Stimulated activated CD8-positive, alpha-beta memory T cell treated with anti-CD3 and anti-CD28 coated beads, Interleukin-2, amount 100 ng/mL, for 48 hours (primary cell): ENCODE measurements at regions not wholly inside any gene's neighbourhood (a gene's known extent, or its start where the extent isn't known, plus 50 kb on each side); places are given as distances from the start of the nearest gene placed in this dataset.
"Not testable (repeated sequence)": the region's sequence is repeated elsewhere in the genome, so short reads cannot be mapped to it uniquely, and the experiment has no call there.

Experiments
- DNase-seq, 2 donors: peaks; one replicate each; pipeline ENCODE4 v3.0.0-alpha.2; 2020; ENCODE audit warnings: low read depth in 2 of 2

DNA sequence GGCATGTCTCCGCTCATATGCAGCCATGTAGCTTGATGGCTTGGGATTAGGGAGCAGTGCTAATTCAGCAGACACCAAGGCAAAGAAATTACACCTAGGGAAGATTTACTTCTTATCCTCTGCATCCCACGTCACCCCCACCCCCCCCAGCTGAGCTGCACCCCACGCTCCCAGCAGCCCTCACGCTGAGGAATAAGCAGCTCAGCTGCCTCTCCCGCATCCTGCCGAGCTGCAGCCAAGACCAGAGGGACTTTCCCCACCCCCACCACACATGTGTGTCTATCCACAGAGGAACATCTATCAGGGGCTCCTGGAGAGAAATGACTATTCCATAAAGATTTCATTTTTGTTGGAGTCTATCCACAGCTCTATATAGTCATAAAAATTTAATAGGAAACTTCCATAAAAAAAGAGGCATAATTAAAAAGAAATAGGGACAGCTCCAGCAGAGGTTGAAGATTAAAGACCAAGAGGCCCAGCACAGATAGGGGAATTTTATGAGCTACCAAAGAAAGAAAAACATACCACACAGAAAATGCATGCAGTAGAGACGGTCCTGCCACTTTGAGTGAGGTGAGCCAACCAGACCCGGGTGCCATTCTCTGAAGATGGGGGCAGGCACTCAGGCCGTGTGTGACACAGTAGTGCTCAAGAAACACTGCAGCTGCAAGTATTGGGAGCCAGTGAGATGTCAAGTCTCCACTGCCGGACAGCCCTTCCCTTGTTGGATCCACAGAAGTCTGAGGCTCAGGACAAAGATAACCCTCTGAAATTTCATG, 274.8 kb downstream of the BCL2L11 start:
- peak; percentile 32 to 52 for DNase-seq

DNA sequence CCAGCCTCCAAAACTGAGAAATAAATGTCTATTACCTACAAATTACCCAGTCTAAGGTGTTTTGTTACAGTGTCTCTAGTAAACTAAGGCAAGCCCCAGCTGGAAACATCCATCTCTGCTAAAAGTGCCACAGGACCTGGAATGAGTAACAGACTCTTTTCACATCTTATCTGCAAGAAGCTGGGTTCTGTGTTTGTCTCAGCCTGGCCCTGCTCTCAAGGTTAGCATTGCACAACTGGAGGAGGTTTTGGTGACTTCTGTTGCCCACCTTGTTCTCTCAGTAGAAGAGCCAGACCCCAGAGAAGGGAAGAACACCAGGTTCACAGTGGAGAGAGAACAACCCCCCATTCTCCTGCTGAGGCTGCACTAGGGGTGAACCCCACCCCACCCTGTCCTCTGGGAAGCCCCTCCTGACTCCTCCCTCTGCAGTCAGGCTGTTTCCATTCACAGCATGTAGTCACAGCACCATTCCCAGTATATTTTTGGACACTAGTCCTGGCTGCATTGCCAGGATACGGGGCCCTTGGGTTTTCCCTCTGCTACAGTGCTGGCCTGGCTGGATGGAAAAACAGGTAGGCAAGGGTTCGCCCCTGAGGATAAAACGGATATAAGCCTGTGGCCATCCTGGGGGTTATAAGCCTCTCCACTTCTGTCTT, 280.0 kb downstream of the BCL2L11 start:
- not testable (repeated sequence) for DNase-seq

DNA sequence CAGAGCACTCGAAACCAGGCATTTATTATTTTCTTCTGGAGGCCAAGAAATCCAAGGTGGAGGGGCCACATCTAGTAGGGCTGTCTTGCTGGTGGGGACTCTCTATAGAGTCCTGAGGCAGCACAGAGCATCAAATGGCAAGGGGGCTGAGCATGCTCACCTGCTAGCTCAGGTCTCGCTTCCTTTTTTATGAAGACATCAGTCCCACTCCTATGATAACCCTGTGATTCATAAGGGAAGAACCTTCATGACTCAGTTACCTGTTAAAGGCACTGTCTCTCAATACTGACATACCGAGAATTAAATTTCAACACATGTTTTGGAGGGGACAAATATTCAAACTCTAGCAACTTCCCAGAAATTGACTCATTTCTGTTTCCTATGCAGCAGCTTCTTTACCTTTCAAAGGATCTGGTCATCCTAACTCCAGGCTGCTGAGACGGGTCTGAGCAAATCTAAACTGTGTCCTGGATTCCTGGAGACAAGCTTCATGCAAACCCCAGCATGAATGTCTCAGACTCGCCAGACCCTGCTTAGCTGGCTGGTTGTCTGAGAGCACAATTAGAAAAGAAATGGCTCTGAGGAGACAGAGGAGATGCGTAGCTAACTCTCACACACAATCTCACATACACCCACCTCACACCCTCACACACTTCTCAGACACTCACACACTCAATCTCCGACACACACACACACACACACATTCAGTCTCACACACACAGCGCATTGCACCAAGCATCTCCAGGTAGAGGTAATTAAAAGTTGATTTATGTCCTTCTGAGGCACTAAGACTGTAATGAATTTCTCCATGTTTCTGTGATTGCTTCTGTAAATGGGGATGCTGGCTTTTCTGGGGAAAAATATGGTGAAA, 280.8 kb downstream of the BCL2L11 start:
- not testable (repeated sequence) for DNase-seq

DNA sequence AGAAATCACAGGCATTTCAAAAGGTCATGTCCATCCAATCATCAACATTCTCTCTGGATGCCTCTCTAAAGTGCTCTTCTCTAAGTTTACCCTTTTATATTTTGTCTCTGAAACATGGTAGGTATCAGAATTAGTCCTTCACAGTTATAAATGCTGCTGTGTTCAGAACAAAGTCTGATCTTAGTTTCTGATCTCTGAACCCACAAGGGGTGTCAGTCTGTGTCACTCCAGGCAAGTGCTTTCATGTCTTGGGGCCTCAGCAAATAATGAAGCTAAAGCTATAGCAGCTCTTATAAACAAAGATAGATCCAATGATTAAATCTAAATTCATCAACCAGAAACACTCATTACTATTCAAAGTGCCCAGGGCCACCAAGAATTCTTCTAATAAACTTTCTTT, 281.7 kb downstream of the BCL2L11 start:
- not testable (repeated sequence) for DNase-seq

- not testable (repeated sequence) for DNase-seq
Measured at GRCh38 chr2:111403287-111403686, 282.6 kb downstream of the BCL2L11 start.

GRCh38 chr2:111406616-111407015, 285.9 kb downstream of the BCL2L11 start:
- not testable (repeated sequence) for DNase-seq

DNA sequence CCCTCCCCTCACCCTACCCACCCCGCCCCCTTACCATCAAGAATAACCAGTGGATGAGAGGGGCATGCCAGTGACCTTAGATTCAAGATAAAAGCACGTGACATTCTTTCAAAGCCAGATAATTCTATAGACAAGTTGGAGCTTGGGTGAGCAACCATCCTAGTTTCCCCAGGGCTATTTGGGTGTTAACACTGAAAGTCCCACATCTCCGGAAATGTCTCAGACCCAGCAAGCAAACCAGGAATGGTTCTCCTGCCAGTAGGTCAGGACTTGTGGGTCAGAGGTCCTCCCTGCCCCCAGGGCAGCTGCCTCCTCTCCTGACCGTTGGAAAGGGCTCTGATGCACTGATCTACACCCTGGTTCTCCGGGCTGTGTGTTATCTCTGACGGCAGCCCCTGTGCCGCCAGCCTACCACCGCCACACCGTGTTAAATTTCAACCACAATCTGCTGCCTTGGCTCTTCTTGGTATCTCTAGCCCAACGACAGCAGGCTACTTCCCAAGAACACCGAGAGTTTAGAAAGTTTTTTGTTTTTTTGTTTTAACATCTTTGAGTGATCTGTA, 287.0 kb downstream of the BCL2L11 start:
- DNase-seq, result not testable (repeated sequence)

DNA sequence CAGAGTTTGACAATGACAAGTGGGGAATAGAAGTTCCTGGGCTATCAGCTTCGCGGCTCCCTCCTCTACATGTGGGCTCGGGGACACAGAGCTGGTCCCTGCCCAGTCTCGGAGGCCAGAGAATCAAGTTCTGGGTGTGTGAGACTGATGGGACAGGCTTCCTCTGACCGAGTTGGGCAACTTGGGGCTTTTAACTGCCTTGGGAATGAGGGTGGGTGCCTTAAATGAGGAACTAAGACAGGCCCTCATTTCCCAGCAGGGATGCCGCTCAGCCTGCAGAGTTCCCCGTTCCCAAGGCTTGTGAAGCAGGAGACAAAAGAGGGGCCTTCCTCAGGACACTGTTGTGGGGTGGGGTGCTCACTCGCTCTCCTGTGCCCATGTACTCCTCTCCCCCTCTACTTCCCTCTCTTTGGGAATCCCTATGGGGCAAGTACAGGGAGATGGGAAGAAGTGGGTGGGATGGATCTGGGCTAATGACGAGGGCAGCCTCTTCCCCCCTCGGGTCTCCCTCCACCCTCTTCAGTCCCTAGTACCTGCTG, 290.2 kb downstream of the BCL2L11 start:
- DNase-seq, result not testable (repeated sequence)

- DNase-seq, result not testable (repeated sequence)
Measured at GRCh38 chr2:111411867-111412681, 291.4 kb downstream of the BCL2L11 start.

GRCh38 chr2:111412841-111413650, 292.3 kb downstream of the BCL2L11 start:
- DNase-seq, result not testable (repeated sequence)

DNA sequence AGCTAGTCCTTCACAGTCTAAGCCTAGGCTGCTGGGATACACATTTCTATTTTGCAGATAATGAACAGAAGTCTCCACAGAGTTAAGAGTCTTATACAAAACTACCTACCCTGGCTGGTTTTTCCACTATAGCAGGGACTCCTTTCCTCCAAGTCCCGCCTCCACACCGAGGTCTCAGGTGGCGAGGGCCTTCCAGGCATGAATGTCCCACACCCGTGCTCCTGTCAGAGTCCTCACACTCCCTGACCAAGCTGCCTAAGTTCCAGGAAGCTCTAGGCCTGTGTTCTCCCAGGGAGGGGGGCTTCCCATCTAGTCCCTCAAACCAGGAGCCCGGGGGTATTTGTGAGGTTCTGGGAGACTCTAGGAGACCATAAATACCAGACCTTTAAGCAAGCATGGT, 293.2 kb downstream of the BCL2L11 start:
- not testable (repeated sequence) for DNase-seq

DNA sequence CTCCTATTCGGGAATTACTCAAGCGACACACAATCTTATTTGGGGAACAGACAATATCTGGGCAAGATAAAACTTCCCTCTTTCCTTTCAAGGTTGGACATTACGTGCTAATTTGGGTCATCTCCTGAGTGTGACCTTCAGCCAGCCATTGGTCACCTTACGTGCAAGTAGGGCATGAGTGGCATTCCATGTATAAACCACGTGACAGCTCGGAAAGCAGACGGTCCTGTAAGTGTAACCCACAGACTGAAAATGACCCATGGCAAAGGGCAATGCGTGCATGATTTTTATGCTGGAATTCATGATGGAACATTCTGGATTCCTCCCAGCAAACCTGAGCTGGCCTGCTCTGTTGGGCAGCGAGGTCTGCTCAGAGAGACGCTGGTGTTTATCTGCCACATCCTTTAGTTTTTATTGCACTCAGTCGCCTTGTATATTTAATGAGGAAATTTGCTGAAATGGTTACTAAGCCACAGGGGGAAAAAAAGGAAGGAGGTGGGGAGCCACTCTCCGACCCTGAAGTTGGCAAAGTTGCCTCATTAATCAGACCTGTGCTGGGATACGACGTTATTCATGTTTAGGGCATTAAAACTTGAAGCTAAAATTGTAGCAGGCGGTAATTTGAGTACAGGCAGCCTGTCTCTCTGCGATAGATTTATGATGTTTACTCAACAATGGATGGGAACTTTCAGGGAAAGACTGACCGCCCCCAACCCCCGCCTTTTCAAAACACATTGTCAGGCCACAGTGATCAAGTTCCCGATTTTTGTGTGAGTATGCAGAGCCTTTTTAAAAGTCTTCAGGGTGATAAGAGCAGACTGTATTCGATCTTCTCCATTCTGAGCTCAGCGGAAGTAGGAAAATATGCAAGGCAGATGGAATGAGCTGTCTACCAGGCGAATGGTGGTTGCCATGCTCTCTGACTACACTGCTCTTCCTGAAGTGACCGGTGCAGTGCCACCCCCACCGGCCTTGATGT, 295.3 kb downstream of the BCL2L11 start:
- not testable (repeated sequence) for DNase-seq

DNA sequence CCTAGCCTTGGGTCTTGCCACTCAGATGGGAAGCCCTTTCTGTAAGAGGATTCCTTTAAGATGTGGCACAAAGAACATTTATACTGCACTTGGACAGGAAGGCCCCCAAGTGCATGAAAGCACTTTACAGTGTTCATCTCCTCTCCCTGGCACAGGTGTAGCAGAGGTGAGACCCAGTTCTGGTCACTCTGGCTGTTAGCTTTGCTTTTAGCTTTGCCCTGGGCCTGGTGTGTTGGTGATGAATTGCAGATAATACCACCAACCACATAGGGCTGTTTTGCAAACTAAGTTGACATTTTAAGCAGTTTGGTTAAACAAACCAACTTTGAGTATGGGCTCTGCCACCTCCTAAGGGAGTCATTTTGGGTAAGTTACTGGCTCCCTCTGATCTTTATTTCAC, 296.3 kb downstream of the BCL2L11 start:
- not testable (repeated sequence) for DNase-seq

- not testable (repeated sequence) for DNase-seq
Measured at GRCh38 chr2:111418091-111418875, 297.6 kb downstream of the BCL2L11 start.

DNA sequence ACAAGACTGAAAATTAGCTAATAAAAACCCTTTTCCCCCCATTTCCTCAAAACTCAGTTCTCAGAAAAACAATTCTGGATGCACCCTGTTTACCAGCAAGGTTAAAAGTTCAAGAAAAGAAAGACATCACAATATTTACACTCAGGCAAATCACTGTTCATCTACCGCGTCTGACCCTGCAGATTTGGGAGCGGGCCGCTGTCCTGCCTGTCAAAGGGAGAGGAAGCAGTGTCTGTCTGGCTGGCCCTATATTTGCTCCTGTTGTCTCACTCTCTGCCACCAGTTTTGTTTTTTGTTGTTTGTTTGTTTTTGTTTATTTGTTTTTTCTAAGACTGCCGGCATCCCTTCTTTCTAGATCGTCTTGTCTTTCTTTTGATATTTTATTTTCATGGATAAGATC, 299.4 kb downstream of the BCL2L11 start:
- not testable (repeated sequence) for DNase-seq

- not testable (repeated sequence) for DNase-seq
Measured at GRCh38 chr2:111420835-111421234, 300.1 kb downstream of the BCL2L11 start.

DNA sequence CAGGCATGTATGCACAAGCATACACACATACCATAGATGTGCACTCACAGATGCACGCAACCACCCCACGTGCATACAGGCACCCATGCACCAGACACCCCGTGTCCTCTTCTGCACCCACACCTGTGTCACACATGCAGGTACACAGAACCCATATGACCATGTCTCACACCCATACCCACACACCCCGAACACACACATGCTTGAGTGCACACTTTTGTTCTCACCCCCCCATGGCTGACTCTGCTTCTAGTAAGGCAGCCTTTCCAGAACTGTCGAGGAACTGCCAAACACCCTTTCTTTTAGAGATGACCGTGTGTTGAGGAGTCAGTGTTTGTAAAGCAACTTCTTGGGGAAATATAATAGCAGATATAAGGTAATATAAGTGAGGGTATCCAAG, 301.2 kb downstream of the BCL2L11 start:
- not testable (repeated sequence) for DNase-seq

DNA sequence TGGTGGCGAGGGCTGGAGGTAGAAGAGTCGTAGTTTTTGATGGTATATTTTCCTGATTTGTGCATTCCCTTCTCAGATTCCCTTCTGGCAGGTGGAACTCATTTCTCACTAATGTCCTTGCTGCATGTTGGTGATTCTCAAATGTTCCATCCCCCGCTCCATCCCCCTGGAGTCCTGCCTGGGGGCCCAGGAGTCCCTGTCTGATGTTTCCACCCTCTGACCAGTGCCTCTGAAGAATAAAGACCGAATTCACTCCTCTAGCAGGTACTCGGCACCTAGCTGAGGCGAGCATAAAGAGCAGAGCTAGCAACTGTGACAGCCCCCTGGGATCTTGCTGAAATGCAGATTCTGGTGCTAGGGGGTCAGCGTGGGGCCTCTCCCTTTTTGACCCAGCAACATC, 301.8 kb downstream of the BCL2L11 start:
- DNase-seq, result not testable (repeated sequence)
